Spinal cord (tissue), 9 donors: ENCODE measurements at regions not wholly inside any gene's neighbourhood (a gene's known extent, or its start where the extent isn't known, plus 50 kb on each side); places are given as distances from the start of the nearest gene placed in this dataset.

ENCODE experiments used
- DNase-seq, 6 donors: peaks; one replicate each; pipeline versions ENCODE4 v3.0.0 to v3.0.0-alpha.2; 2013 to 2015; ENCODE audit warnings: low spot score in 6 of 6, low read depth in 4 of 6
- H3K27ac ChIP-seq: one replicate; pipeline ENCODE4 v1.5.1; 2013; ENCODE audit warnings: low read depth, low read length, control low read depth
- H3K27me3 ChIP-seq: one replicate; pipeline ENCODE4 v1.6.1; 2013; ENCODE audit warnings: low read length; ENCODE audit not compliant: control insufficient read depth, insufficient read depth
- H3K36me3 ChIP-seq: one replicate; pipeline ENCODE4 v1.6.1; 2013; ENCODE audit warnings: low read length; ENCODE audit not compliant: control insufficient read depth, insufficient read depth
- H3K4me1 ChIP-seq: one replicate; pipeline ENCODE4 v1.6.1; 2013; ENCODE audit warnings: low read length; ENCODE audit not compliant: control insufficient read depth, insufficient read depth
- H3K4me3 ChIP-seq: one replicate; pipeline ENCODE4 v1.5.1; 2013; ENCODE audit warnings: low read depth, low read length, control low read depth
- H3K9me3 ChIP-seq: one replicate; pipeline ENCODE4 v1.6.1; 2013; ENCODE audit warnings: low read length; ENCODE audit not compliant: control insufficient read depth, insufficient read depth
- WGBS: methylation state at CpG from one replicate; pipeline ENCODE4 v1.1.5; 2013; ENCODE audit warnings: missing lambda C conversion rate; ENCODE audit not compliant: insufficient coverage; 5-methylcytosine and 5-hydroxymethylcytosine counted together
- donor health status: healthy.

GRCh38 chrX:9183481-9183880 is 149.6 kb upstream of the FAM9B start:
- H3K27me3 ChIP-seq = peaks cover 8% of the 10 kb centered on the region
- no peaks in the 10 kb centered on the region for H3K4me1 ChIP-seq
- no peaks in the 10 kb centered on the region for H3K36me3 ChIP-seq
- DNase-seq = no peak
- no peak overlapping the region for H3K27ac ChIP-seq
- no peak overlapping the region for H3K4me3 ChIP-seq
- WGBS = 83% methylated on average over 2 of the region's 2 CpGs
- H3K9me3 ChIP-seq = peaks cover 2% of the 10 kb centered on the region

DNA sequence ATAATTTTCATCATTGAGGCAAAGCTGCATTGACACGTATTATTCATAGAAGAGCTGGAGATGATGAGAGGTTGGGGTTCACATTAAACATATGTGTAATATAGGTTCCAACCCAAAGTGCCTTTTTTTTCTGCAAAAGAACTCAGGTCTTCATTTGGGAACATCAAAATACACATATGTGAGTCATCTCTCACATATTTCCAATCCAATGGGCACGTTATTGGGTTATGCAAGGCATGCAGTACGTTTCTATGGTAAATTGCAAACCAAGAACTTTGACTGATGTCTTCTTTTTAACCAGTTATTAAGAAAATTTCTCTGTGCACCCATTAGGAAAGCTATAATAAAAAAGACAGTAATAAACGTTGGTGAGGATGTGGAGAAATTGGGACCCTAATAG is 150.3 kb upstream of the FAM9B start:
- no CpG with 5 or more reads among the region's 4 CpGs for WGBS
- no peaks in the 10 kb centered on the region for H3K36me3 ChIP-seq
- DNase-seq = no peak
- H3K9me3 ChIP-seq = no peaks in the 10 kb centered on the region
- H3K27ac ChIP-seq = no peak overlapping the region
- no peaks in the 10 kb centered on the region for H3K4me1 ChIP-seq
- no peak overlapping the region for H3K4me3 ChIP-seq
- peaks cover 8% of the 10 kb centered on the region for H3K27me3 ChIP-seq

DNA sequence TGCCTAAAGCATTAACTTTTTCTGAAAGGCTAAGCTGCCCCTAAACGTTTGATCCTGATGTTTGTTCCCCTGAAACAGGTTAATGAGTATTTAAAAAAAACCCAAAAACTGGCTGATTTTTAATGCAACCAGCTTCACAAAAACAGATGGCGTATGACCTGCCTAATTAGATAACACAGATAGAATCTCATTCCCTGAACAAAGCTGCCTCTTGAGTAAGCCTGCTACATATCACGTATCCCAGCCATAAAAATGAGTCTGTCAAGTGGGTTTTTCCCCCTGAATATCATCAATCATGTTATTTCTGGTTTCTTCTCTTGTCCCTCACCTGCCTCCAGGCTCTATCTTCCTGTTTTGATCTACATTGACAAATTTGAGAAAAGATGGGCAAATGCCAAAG is 154.2 kb upstream of the FAM9B start:
- peaks cover 8% of the 10 kb centered on the region for H3K27me3 ChIP-seq
- no peak for DNase-seq
- no peaks in the 10 kb centered on the region for H3K4me1 ChIP-seq
- WGBS = 75% methylated on average over 2 of the region's 3 CpGs
- no peak overlapping the region for H3K27ac ChIP-seq
- no peak overlapping the region for H3K4me3 ChIP-seq
- no peaks in the 10 kb centered on the region for H3K9me3 ChIP-seq
- no peaks in the 10 kb centered on the region for H3K36me3 ChIP-seq

DNA sequence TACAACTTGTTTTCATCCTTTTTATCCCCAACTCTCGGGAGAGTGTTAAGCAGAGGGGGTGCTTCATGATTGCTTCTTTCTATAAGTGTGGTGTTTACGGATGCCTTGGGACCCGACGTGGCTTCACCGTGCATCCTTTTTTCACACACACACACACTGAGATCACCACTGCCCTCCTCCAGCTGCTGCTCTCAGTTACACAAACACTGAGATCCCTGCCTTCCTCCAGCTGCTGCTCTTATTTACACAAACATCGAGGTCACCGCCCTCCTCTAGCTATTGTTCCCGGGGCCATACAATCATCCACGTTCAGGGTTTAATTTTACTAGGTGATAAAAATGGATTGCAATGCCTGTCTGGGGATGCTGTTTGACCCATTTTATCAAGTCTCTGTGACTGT is 155.4 kb upstream of the FAM9B start:
- no peak overlapping the region for H3K4me3 ChIP-seq
- peaks cover 8% of the 10 kb centered on the region for H3K27me3 ChIP-seq
- H3K4me1 ChIP-seq = no peaks in the 10 kb centered on the region
- no peaks in the 10 kb centered on the region for H3K36me3 ChIP-seq
- 37% methylated on average over 3 of the region's 9 CpGs for WGBS
- H3K27ac ChIP-seq = no peak overlapping the region
- peak in 1 of 6 donors; percentile 74 for DNase-seq
- no peaks in the 10 kb centered on the region for H3K9me3 ChIP-seq

GRCh38 chrX:9191392-9191791 is 157.5 kb upstream of the FAM9B start:
- Histone ChIP-seq H3K4me3 (no peak overlapping the region), H3K4me1 (no peaks in the 10 kb centered on the region), H3K9me3 (no peaks in the 10 kb centered on the region), H3K27ac (no peak overlapping the region), H3K36me3 (no peaks in the 10 kb centered on the region), H3K27me3 (peaks cover 2% of the 10 kb centered on the region)
- no peak for DNase-seq
- 100% methylated on average over 1 of the region's 5 CpGs for WGBS

- 69% methylated on average over 3 of the region's 4 CpGs for WGBS
- H3K4me3 ChIP-seq = no peak overlapping the region
- no peak for DNase-seq
- H3K36me3 ChIP-seq = no peaks in the 10 kb centered on the region
- H3K9me3 ChIP-seq = no peaks in the 10 kb centered on the region
- no peaks in the 10 kb centered on the region for H3K4me1 ChIP-seq
- H3K27me3 ChIP-seq = peaks cover 5% of the 10 kb centered on the region
- no peak overlapping the region for H3K27ac ChIP-seq
Measured at GRCh38 chrX:9195199-9195880, 161.4 kb upstream of the FAM9B start.

DNA sequence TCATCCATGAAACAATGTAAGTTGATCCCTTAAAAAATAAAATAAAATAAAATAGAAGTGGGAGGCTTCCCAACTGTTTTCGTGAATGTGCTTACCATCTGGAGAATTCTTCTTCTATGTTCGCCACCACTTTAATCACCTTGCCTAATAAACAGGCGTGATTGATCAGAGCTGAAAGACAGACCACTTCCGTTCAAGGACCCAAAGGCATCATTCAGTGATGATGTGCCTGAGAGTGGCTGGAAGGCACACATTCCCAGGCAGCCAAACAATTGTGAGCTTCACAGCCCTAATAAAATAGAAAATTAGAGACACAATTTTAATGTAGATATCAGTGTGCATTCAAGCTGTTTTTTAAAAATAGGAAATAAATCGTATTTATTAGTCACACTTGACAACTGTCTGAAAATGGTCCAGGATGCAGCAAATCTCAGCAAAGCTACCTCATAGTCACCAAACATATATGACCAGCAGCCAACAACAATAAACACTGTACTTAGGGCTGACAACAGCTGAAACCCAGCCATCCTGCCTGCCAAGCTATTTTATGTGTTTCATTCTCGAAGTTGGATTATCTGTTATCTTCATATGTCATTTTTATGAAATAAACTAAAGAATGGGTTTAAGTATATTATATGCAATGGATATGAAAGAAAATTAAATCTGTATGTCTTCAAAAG is 163.2 kb upstream of the FAM9B start:
- DNase-seq = peak in 1 of 6 donors; percentile 51
- no peak overlapping the region for H3K27ac ChIP-seq
- H3K36me3 ChIP-seq = no peaks in the 10 kb centered on the region
- WGBS = 90% methylated on average over 1 of the region's 6 CpGs
- no peak overlapping the region for H3K4me3 ChIP-seq
- peaks cover 5% of the 10 kb centered on the region for H3K27me3 ChIP-seq
- H3K9me3 ChIP-seq = no peaks in the 10 kb centered on the region
- H3K4me1 ChIP-seq = no peaks in the 10 kb centered on the region

GRCh38 chrX:9204560-9204959 is 170.6 kb upstream of the FAM9B start:
- Histone ChIP-seq H3K27me3 (peaks cover 5% of the 10 kb centered on the region), H3K4me1 (no peaks in the 10 kb centered on the region), H3K9me3 (no peaks in the 10 kb centered on the region), H3K36me3 (no peaks in the 10 kb centered on the region), H3K27ac (no peak overlapping the region), H3K4me3 (no peak overlapping the region)
- DNase-seq = no peak
- 45% methylated on average over 2 of the region's 4 CpGs for WGBS

GRCh38 chrX:9205599-9206223 is 171.8 kb upstream of the FAM9B start:
- Histone ChIP-seq H3K9me3 (no peaks in the 10 kb centered on the region), H3K27ac (no peak overlapping the region), H3K4me1 (no peaks in the 10 kb centered on the region), H3K36me3 (no peaks in the 10 kb centered on the region), H3K4me3 (no peak overlapping the region), H3K27me3 (peaks cover 10% of the 10 kb centered on the region)
- no peak for DNase-seq
- 76% methylated on average over 5 of the region's 8 CpGs for WGBS

GRCh38 chrX:9207142-9207541 is 173.2 kb upstream of the FAM9B start:
- Histone ChIP-seq H3K4me3 (no peak overlapping the region), H3K27ac (no peak overlapping the region), H3K36me3 (no peaks in the 10 kb centered on the region), H3K9me3 (no peaks in the 10 kb centered on the region), H3K27me3 (peaks cover 12% of the 10 kb centered on the region), H3K4me1 (no peaks in the 10 kb centered on the region)
- 0% methylated on average over 1 of the region's 12 CpGs for WGBS
- no peak for DNase-seq
